Lower leg skin (tissue), 3 donors: ENCODE measurements at regions not wholly inside any gene's neighbourhood (a gene's known extent, or its start where the extent isn't known, plus 50 kb on each side); places are given as distances from the start of the nearest gene placed in this dataset.

Source experiments
- POLR2A ChIP-seq, 2 donors: fragments of 450-650 bp; IDR thresholded peaks; one replicate each; pipeline ENCODE4 v1.6.1; 2016 to 2017; ENCODE audit warnings: antibody characterized with exemption in 2 of 2, mild to moderate bottlenecking in 1 of 2, moderate library complexity in 1 of 2
- TF ChIP-seq, protein P1 (sequence below), 3 donors: fragments of 450-650 bp; IDR thresholded peaks; one replicate each; pipeline ENCODE4 v1.5.1; 2016; ENCODE audit warnings: antibody characterized with exemption in 3 of 3, mild to moderate bottlenecking in 3 of 3, moderate library complexity in 2 of 3

DNA sequence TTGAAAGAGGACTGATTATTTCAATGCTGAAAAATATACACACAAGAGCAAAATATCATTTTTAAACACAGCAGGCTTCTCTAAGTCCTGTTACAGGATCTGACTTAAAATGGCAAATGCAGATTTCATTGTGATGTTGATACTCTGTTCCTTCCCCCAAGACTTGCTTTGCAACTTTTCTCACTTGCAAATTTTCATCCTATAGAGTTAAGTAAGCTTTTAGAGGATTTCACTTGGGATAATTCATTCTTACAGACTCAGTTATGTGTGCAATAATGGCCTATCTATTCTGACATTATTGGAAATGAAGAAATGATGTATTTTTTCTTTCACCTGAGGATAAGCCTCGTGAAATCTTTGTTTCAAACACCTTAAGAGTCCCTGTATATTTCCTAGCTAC lies 2403.2 kb downstream of the ARAP2 start:
- TF ChIP-seq, protein P1, sequence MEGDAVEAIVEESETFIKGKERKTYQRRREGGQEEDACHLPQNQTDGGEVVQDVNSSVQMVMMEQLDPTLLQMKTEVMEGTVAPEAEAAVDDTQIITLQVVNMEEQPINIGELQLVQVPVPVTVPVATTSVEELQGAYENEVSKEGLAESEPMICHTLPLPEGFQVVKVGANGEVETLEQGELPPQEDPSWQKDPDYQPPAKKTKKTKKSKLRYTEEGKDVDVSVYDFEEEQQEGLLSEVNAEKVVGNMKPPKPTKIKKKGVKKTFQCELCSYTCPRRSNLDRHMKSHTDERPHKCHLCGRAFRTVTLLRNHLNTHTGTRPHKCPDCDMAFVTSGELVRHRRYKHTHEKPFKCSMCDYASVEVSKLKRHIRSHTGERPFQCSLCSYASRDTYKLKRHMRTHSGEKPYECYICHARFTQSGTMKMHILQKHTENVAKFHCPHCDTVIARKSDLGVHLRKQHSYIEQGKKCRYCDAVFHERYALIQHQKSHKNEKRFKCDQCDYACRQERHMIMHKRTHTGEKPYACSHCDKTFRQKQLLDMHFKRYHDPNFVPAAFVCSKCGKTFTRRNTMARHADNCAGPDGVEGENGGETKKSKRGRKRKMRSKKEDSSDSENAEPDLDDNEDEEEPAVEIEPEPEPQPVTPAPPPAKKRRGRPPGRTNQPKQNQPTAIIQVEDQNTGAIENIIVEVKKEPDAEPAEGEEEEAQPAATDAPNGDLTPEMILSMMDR (IDR thresholded peaks at IDR 0.05): no peak
- TF ChIP-seq POLR2A (IDR thresholded peaks at IDR 0.05): no peak
